Stomach (tissue), 8 donors: ENCODE measurements at regions not wholly inside any gene's neighbourhood (a gene's known extent, or its start where the extent isn't known, plus 50 kb on each side); places are given as distances from the start of the nearest gene placed in this dataset.

Experiments used
- DNase-seq, 2 donors: peaks; one replicate each; pipeline versions ENCODE4 v3.0.0 to v3.0.0-alpha.2; 2013 to 2019
- H3K27ac ChIP-seq, 5 donors: fragments of 200-600 bp in 4 of 5; sonication (generic) in 4 of 5; one replicate each; pipeline ENCODE4 v1.5.1; 2013 to 2019; ENCODE audit warnings: mild to moderate bottlenecking in 1 of 5, moderate library complexity in 1 of 5
- H3K27me3 ChIP-seq, 3 donors: fragments of 200-600 bp; sonication (generic); one replicate each; pipeline ENCODE4 v1.5.1; 2017 to 2019; ENCODE audit warnings: mixed run types in 1 of 3
- H3K36me3 ChIP-seq, 4 donors: fragments of 200-600 bp; sonication (generic); 1 replicate in 3 of 4; 2 replicates in 1 of 4; pipeline ENCODE4 v1.5.1; 2016 to 2019
- H3K4me1 ChIP-seq, 4 donors: fragments of 200-600 bp; sonication (generic); one replicate each; pipeline ENCODE4 v1.5.1; 2016 to 2019
- H3K4me3 ChIP-seq, 4 donors: fragments of 200-600 bp; sonication (generic) in 3 of 4; one replicate each; pipeline ENCODE4 v1.5.1; 2016 to 2019; ENCODE audit warnings: mild to moderate bottlenecking in 1 of 4
- H3K9me3 ChIP-seq, 4 donors: fragments of 200-600 bp; sonication (generic); one replicate each; pipeline ENCODE4 v1.5.1; 2016 to 2019
- CTCF ChIP-seq, 7 experiments: fragments of 450-650 bp in 4 of 7; fragments of 200-600 bp in 3 of 7; sonication (generic) in 3 of 7; IDR thresholded peaks; one replicate each; pipeline ENCODE4 v1.5.1; 2016 to 2019; ENCODE audit warnings: antibody characterized with exemption in 7 of 7, control low read depth in 2 of 7, mild to moderate bottlenecking in 1 of 7
- EP300 ChIP-seq: sonication (generic); formaldehyde crosslinking; IDR thresholded peaks from one replicate; pipeline ENCODE4 v1.6.1; 2017; ENCODE audit warnings: antibody characterized with exemption
- POLR2A ChIP-seq, 4 donors: fragments of 450-650 bp; IDR thresholded peaks; one replicate each; pipeline ENCODE4 v1.6.1; 2016; ENCODE audit warnings: antibody characterized with exemption in 4 of 4, control low read depth in 2 of 4, mild to moderate bottlenecking in 1 of 4, moderate library complexity in 1 of 4
- POLR2AphosphoS5 ChIP-seq, 3 donors: sonication (generic); formaldehyde crosslinking; IDR thresholded peaks; one replicate each; pipeline ENCODE4 v1.6.1; 2016; ENCODE audit warnings: antibody characterized with exemption in 3 of 3
- WGBS, 5 donors: extraction: QIAGEN DNeasy Blood & Tissue Kit in 3 of 5; methylation state at CpG; one replicate each; pipeline versions ENCODE4 v1.1.5 to v1.1.7; 2013 to 2018; 5-methylcytosine and 5-hydroxymethylcytosine counted together
- intact Hi-C: fragments of 100-400 bp; cut with DNase I; formaldehyde crosslinking; loops from one replicate; pipeline ENCODE4 v1.15.1; 2023; ENCODE audit warnings: low total_unique reads
- donor health status: healthy with polysubstance abuse.
- donor health status: Bipolar disorder and iron deficiency.
- donor health status: healthy.

DNA sequence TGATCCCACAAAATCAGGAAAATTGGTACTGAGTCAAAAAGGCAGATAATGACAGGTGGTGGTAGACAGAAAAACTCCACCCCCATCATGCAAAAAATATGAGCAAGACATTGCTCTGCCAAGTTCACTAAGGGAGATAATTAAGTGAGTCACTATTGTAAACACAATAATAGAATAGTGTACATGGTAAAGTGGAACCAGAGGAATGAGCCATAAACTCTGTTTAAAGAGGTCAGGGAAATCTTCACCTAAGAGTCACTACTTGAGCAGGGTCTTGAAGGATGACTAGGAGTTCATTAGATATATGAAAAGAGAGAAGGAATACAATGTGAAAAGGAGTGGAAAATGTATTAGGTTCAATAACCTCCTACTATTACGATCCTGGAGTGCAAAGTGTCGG, 213.4 kb upstream of the PEX5L start:
- no peak for DNase-seq
- Histone ChIP-seq H3K27me3 (no peaks in the 10 kb centered on the region), H3K4me1 (no peaks in the 10 kb centered on the region), H3K27ac (no peak overlapping the region), H3K4me3 (no peak overlapping the region), H3K9me3 (no peaks in the 10 kb centered on the region), H3K36me3 (no peaks in the 10 kb centered on the region)
- intact Hi-C loops: no loop called here
- no peak for TF ChIP-seq POLR2A (IDR thresholded peaks at IDR 0.05)
- no peak for TF ChIP-seq CTCF (IDR thresholded peaks at IDR 0.05)
- TF ChIP-seq EP300: no peak
- no peak for TF ChIP-seq POLR2AphosphoS5 (IDR thresholded peaks at IDR 0.05)
- WGBS, 5 donors: 40 to 81% (median 71%) methylated on average over 2 of the region's 2 CpGs

GRCh38 chr3:180252683-180253082, 215.9 kb upstream of the PEX5L start:
- H3K4me3 ChIP-seq: no peak overlapping the region
- intact Hi-C loops: no loop called here
- DNase-seq: no peak
- H3K27ac ChIP-seq: no peak overlapping the region
- H3K27me3 ChIP-seq: no peaks in the 10 kb centered on the region
- H3K4me1 ChIP-seq: no peaks in the 10 kb centered on the region
- WGBS, 5 donors: 71 to 85% (median 73%) methylated on average over 3 of the region's 3 CpGs
- no peaks in the 10 kb centered on the region for H3K9me3 ChIP-seq
- H3K36me3 ChIP-seq: no peaks in the 10 kb centered on the region
- no peak for TF ChIP-seq POLR2A (IDR thresholded peaks at IDR 0.05)
- TF ChIP-seq POLR2AphosphoS5 (IDR thresholded peaks at IDR 0.05): no peak
- TF ChIP-seq CTCF (IDR thresholded peaks at IDR 0.05): no peak
- no peak for TF ChIP-seq EP300

DNA sequence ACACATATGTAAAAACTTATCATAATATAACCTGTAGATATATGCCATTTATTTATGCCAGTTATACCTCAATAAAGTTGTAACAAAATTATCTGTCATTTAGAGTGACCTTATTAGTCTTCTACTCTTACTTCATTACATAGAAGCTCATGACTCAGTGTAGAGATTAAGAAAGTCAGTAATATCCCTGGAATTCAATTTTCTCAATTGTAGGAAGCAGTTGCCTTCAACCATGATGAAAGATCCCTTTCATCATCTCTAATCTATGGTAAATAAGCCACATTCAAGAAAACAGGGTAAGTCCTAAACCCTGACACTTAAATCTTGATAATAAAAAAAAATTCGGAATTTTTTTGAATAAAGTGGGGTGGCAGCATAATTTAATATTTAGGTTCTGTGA, 216.5 kb upstream of the PEX5L start:
- WGBS, 5 donors: 57 to 76% (median 65%) methylated on average over 1 of the region's 1 CpG
- H3K4me3 ChIP-seq: no peak overlapping the region
- no peaks in the 10 kb centered on the region for H3K27me3 ChIP-seq
- H3K4me1 ChIP-seq: no peaks in the 10 kb centered on the region
- no peak overlapping the region for H3K27ac ChIP-seq
- no peak for DNase-seq
- intact Hi-C loops: no loop called here
- TF ChIP-seq POLR2AphosphoS5 (IDR thresholded peaks at IDR 0.05) (no peak), CTCF (IDR thresholded peaks at IDR 0.05) (no peak), EP300 (no peak), POLR2A (IDR thresholded peaks at IDR 0.05) (no peak)
- no peaks in the 10 kb centered on the region for H3K9me3 ChIP-seq
- H3K36me3 ChIP-seq: no peaks in the 10 kb centered on the region

- no peak overlapping the region for H3K27ac ChIP-seq
- TF ChIP-seq EP300 (no peak), CTCF (IDR thresholded peaks at IDR 0.05) (no peak), POLR2AphosphoS5 (IDR thresholded peaks at IDR 0.05) (no peak), POLR2A (IDR thresholded peaks at IDR 0.05) (no peak)
- intact Hi-C loops: no loop called here
Measured at GRCh38 chr3:180264479-180264878, 227.7 kb upstream of the PEX5L start.

More at GRCh38 chr3:180264479-180264878, 227.7 kb upstream of the PEX5L start:
- Histone ChIP-seq H3K4me1 (no peaks in the 10 kb centered on the region), H3K4me3 (no peak overlapping the region), H3K36me3 (no peaks in the 10 kb centered on the region), H3K27me3 (no peaks in the 10 kb centered on the region), H3K9me3 (peaks cover 0 to 28% (median 18%) of the 10 kb centered on the region in 4 donors)
- WGBS, 5 donors: 69 to 81% (median 79%) methylated on average over 3 of the region's 3 CpGs
- no peak for DNase-seq
